Endothelial cell (in vitro differentiated cells): ENCODE measurements at regions not wholly inside any gene's neighbourhood (a gene's known extent, or its start where the extent isn't known, plus 50 kb on each side); places are given as distances from the start of the nearest gene placed in this dataset.

Source experiments
- DNase-seq: peaks from one replicate; pipeline ENCODE4 v3.0.0; 2021; ENCODE audit warnings: low spot score
- H3K27ac Mint-ChIP-seq: one replicate; pipeline ENCODE4 v1.8.0; 2021; ENCODE audit warnings: mixed read lengths, inconsistent platforms; ENCODE audit not compliant: unreplicated experiment
- H3K27me3 Mint-ChIP-seq: one replicate; pipeline ENCODE4 v1.8.0; 2021; ENCODE audit warnings: mild to moderate bottlenecking, moderate library complexity, mixed read lengths, inconsistent platforms; ENCODE audit not compliant: unreplicated experiment
- H3K36me3 Mint-ChIP-seq: one replicate; pipeline ENCODE4 v1.8.0; 2021; ENCODE audit warnings: mild to moderate bottlenecking, low read depth, mixed read lengths, inconsistent platforms; ENCODE audit not compliant: unreplicated experiment
- H3K4me1 Mint-ChIP-seq: one replicate; pipeline ENCODE4 v1.8.0; 2021; ENCODE audit warnings: mild to moderate bottlenecking, mixed read lengths, inconsistent platforms; ENCODE audit not compliant: unreplicated experiment
- H3K4me3 Mint-ChIP-seq: one replicate; pipeline ENCODE4 v1.8.0; 2021; ENCODE audit warnings: mild to moderate bottlenecking, mixed read lengths, inconsistent platforms; ENCODE audit not compliant: unreplicated experiment
- H3K9me3 Mint-ChIP-seq: one replicate; pipeline ENCODE4 v1.8.0; 2021; ENCODE audit warnings: mixed read lengths, inconsistent platforms; ENCODE audit not compliant: unreplicated experiment
- CTCF ChIP-seq: fragments of 200-600 bp; sonication (generic); IDR thresholded peaks from one replicate; pipeline ENCODE4 v1.5.0; 2021; ENCODE audit warnings: antibody characterized with exemption; ENCODE audit not compliant: unreplicated experiment

GRCh38 chr7:66507764-66508296 lies 120.9 kb upstream of the KCTD7 start:
- Mint-ChIP-seq H3K27ac (no peak overlapping the region), H3K4me1 (no peaks in the 10 kb centered on the region), H3K27me3 (peaks cover 4% of the 10 kb centered on the region), H3K36me3 (no peaks in the 10 kb centered on the region), H3K4me3 (no peak overlapping the region), H3K9me3 (no peaks in the 10 kb centered on the region)
- DNase-seq: no peak
- TF ChIP-seq CTCF: no peak

GRCh38 chr7:66508431-66508830 lies 120.2 kb upstream of the KCTD7 start:
- no peak overlapping the region for H3K4me3 Mint-ChIP-seq

GRCh38 chr7:66514050-66514449 lies 114.6 kb upstream of the KCTD7 start:
- Mint-ChIP-seq H3K9me3 (no peaks in the 10 kb centered on the region), H3K27me3 (peaks cover 6% of the 10 kb centered on the region), H3K4me1 (no peaks in the 10 kb centered on the region), H3K36me3 (no peaks in the 10 kb centered on the region), H3K4me3 (no peak overlapping the region), H3K27ac (no peak overlapping the region)
- TF ChIP-seq CTCF: no peak
- no peak for DNase-seq

More at GRCh38 chr7:66508431-66508830, 120.2 kb upstream of the KCTD7 start:
- no peak for TF ChIP-seq CTCF
- DNase-seq: no peak
- peaks cover 4% of the 10 kb centered on the region for H3K27me3 Mint-ChIP-seq
- H3K9me3 Mint-ChIP-seq: no peaks in the 10 kb centered on the region
- no peaks in the 10 kb centered on the region for H3K4me1 Mint-ChIP-seq
- no peaks in the 10 kb centered on the region for H3K36me3 Mint-ChIP-seq
- H3K27ac Mint-ChIP-seq: no peak overlapping the region

- Mint-ChIP-seq H3K4me1 (no peaks in the 10 kb centered on the region), H3K27me3 (peaks cover 14% of the 10 kb centered on the region), H3K9me3 (no peaks in the 10 kb centered on the region), H3K4me3 (no peak overlapping the region), H3K27ac (no peak overlapping the region), H3K36me3 (no peaks in the 10 kb centered on the region)
- DNase-seq: no peak
- TF ChIP-seq CTCF: no peak
Measured at GRCh38 chr7:66517212-66517909, 111.3 kb upstream of the KCTD7 start.

- no peaks in the 10 kb centered on the region for H3K9me3 Mint-ChIP-seq
- no peaks in the 10 kb centered on the region for H3K4me1 Mint-ChIP-seq
- no peaks in the 10 kb centered on the region for H3K36me3 Mint-ChIP-seq
- H3K27me3 Mint-ChIP-seq: peaks cover 14% of the 10 kb centered on the region
- no peak overlapping the region for H3K27ac Mint-ChIP-seq
- no peak for DNase-seq
- no peak overlapping the region for H3K4me3 Mint-ChIP-seq
- no peak for TF ChIP-seq CTCF
Measured at GRCh38 chr7:66518151-66518691, 110.5 kb upstream of the KCTD7 start.
